Tibial nerve (tissue), 4 donors: ENCODE measurements at regions not wholly inside any gene's neighbourhood (a gene's known extent, or its start where the extent isn't known, plus 50 kb on each side); places are given as distances from the start of the nearest gene placed in this dataset.
"Not testable (repeated sequence)": the region's sequence is repeated elsewhere in the genome, so short reads cannot be mapped to it uniquely, and the experiment has no call there.

Experiments used
- DNase-seq, 2 donors: peaks; one replicate each; pipeline ENCODE4 v3.0.0-alpha.2; 2019; ENCODE audit warnings: low spot score in 2 of 2
- H3K27ac ChIP-seq, 4 donors: fragments of 200-600 bp; sonication (generic) in 3 of 4; one replicate each; pipeline ENCODE4 v1.5.1; 2017 to 2019; ENCODE audit warnings: mild to moderate bottlenecking in 1 of 4
- H3K27me3 ChIP-seq, 2 donors: fragments of 200-600 bp; sonication (generic) in 1 of 2; one replicate each; pipeline versions ENCODE4 v1.5.1 to v1.6.0; 2017 to 2019
- H3K36me3 ChIP-seq, 3 donors: fragments of 200-600 bp; sonication (generic); one replicate each; pipeline ENCODE4 v1.5.1; 2018 to 2019
- H3K4me1 ChIP-seq, 4 donors: fragments of 200-600 bp; sonication (generic) in 3 of 4; one replicate each; pipeline ENCODE4 v1.5.1; 2017 to 2019
- H3K4me3 ChIP-seq, 4 donors: fragments of 200-600 bp; sonication (generic) in 3 of 4; one replicate each; pipeline ENCODE4 v1.5.1; 2017 to 2019; ENCODE audit warnings: mild to moderate bottlenecking in 1 of 4, moderate library complexity in 1 of 4
- H3K9me3 ChIP-seq, 4 donors: fragments of 200-600 bp; sonication (generic) in 3 of 4; one replicate each; pipeline ENCODE4 v1.5.1; 2017 to 2019
- EP300 ChIP-seq, 2 donors: sonication (generic); formaldehyde crosslinking; IDR thresholded peaks; one replicate each; pipeline ENCODE4 v1.6.1; 2017; ENCODE audit warnings: antibody characterized with exemption in 2 of 2, mild to moderate bottlenecking in 1 of 2
- POLR2A ChIP-seq, 2 donors: fragments of 450-650 bp; IDR thresholded peaks; one replicate each; pipeline ENCODE4 v1.6.1; 2017; ENCODE audit warnings: antibody characterized with exemption in 2 of 2, mild to moderate bottlenecking in 2 of 2, moderate library complexity in 2 of 2
- WGBS, 2 donors: methylation state at CpG; one replicate each; pipeline ENCODE4 v1.1.5; 2018; 5-methylcytosine and 5-hydroxymethylcytosine counted together
- TF ChIP-seq, protein P1 (sequence below), 5 experiments: fragments of 200-600 bp in 3 of 5; fragments of 450-650 bp in 2 of 5; sonication (generic) in 3 of 5; IDR thresholded peaks; one replicate each; pipeline ENCODE4 v1.5.1; 2016 to 2019; ENCODE audit warnings: antibody characterized with exemption in 5 of 5, mild to moderate bottlenecking in 3 of 5, moderate library complexity in 2 of 5

- no peaks in the 10 kb centered on the region for H3K36me3 ChIP-seq
- TF ChIP-seq POLR2A (IDR thresholded peaks at IDR 0.05) = no peak
- no peak for TF ChIP-seq EP300 (IDR thresholded peaks at IDR 0.05)
- TF ChIP-seq, protein P1, sequence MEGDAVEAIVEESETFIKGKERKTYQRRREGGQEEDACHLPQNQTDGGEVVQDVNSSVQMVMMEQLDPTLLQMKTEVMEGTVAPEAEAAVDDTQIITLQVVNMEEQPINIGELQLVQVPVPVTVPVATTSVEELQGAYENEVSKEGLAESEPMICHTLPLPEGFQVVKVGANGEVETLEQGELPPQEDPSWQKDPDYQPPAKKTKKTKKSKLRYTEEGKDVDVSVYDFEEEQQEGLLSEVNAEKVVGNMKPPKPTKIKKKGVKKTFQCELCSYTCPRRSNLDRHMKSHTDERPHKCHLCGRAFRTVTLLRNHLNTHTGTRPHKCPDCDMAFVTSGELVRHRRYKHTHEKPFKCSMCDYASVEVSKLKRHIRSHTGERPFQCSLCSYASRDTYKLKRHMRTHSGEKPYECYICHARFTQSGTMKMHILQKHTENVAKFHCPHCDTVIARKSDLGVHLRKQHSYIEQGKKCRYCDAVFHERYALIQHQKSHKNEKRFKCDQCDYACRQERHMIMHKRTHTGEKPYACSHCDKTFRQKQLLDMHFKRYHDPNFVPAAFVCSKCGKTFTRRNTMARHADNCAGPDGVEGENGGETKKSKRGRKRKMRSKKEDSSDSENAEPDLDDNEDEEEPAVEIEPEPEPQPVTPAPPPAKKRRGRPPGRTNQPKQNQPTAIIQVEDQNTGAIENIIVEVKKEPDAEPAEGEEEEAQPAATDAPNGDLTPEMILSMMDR (IDR thresholded peaks at IDR 0.05) = no peak
- 83 to 88% methylated on average over 3 of the region's 3 CpGs for WGBS, 2 donors
Observed at GRCh38 chr18:43341014-43341413, 63.7 kb upstream of the SYT4 start.

DNA sequence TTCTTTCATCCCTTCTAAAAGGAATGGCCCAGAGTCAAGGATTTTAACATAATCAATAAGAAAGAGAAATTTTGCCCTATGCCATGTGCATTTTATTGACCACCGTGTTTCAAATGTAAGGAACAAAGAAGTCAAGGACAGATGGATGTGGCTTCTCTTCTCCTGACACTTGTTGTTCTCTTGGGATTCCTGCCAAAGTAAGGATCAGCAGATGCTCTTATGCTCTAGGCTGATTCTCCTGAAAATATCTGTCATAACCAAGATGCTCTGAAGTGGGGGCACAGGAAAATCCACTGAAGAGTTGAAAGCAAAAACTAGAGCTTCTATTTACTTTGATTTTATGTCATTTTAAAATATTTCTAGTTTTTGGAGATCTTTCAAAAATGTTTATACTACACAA lies 72.9 kb upstream of the SYT4 start:
- WGBS, 2 donors = 94 to 97% methylated on average over 1 of the region's 1 CpG
- H3K27ac ChIP-seq = no peak overlapping the region
- no peak for DNase-seq
- no peak overlapping the region for H3K4me3 ChIP-seq
- H3K4me1 ChIP-seq = no peaks in the 10 kb centered on the region
- TF ChIP-seq EP300 (IDR thresholded peaks at IDR 0.05) (no peak), POLR2A (IDR thresholded peaks at IDR 0.05) (no peak)
- TF ChIP-seq, protein P1 (IDR thresholded peaks at IDR 0.05) = no peak
- H3K27me3 ChIP-seq = no peaks in the 10 kb centered on the region
- H3K36me3 ChIP-seq = no peaks in the 10 kb centered on the region
- no peaks in the 10 kb centered on the region for H3K9me3 ChIP-seq

More at GRCh38 chr18:43341014-43341413, 63.7 kb upstream of the SYT4 start:
- no peak for DNase-seq
- Histone ChIP-seq H3K4me3 (no peak overlapping the region), H3K27me3 (no peaks in the 10 kb centered on the region), H3K4me1 (no peaks in the 10 kb centered on the region), H3K27ac (no peak overlapping the region), H3K9me3 (no peaks in the 10 kb centered on the region)

- Histone ChIP-seq H3K4me3 (no peak overlapping the region), H3K9me3 (no peaks in the 10 kb centered on the region), H3K27ac (no peak overlapping the region), H3K4me1 (no peaks in the 10 kb centered on the region), H3K36me3 (no peaks in the 10 kb centered on the region), H3K27me3 (no peaks in the 10 kb centered on the region)
- no peak for DNase-seq
- TF ChIP-seq EP300 (IDR thresholded peaks at IDR 0.05) = no peak
- no peak for TF ChIP-seq POLR2A (IDR thresholded peaks at IDR 0.05)
- TF ChIP-seq, protein P1 (IDR thresholded peaks at IDR 0.05) = no peak
Observed at GRCh38 chr18:43364535-43364934, 87.2 kb upstream of the SYT4 start.

GRCh38 chr18:43367895-43368294 lies 90.6 kb upstream of the SYT4 start:
- Histone ChIP-seq H3K4me3 (no peak overlapping the region), H3K27ac (no peak overlapping the region), H3K4me1 (no peaks in the 10 kb centered on the region), H3K27me3 (no peaks in the 10 kb centered on the region), H3K9me3 (no peaks in the 10 kb centered on the region), H3K36me3 (no peaks in the 10 kb centered on the region)
- 81% methylated on average over 2 of the region's 2 CpGs for WGBS, 2 donors
- no peak for DNase-seq
- TF ChIP-seq POLR2A (IDR thresholded peaks at IDR 0.05) (no peak), EP300 (IDR thresholded peaks at IDR 0.05) (no peak)
- TF ChIP-seq, protein P1 (IDR thresholded peaks at IDR 0.05) = no peak

- not testable (repeated sequence) for H3K4me1 ChIP-seq, H3K9me3 ChIP-seq, H3K4me3 ChIP-seq, H3K36me3 ChIP-seq, H3K27me3 ChIP-seq, H3K27ac ChIP-seq, DNase-seq
- 95% methylated on average over 5 of the region's 5 CpGs for WGBS, 2 donors
Observed at GRCh38 chr18:43369311-43369710, 92.0 kb upstream of the SYT4 start.

DNA sequence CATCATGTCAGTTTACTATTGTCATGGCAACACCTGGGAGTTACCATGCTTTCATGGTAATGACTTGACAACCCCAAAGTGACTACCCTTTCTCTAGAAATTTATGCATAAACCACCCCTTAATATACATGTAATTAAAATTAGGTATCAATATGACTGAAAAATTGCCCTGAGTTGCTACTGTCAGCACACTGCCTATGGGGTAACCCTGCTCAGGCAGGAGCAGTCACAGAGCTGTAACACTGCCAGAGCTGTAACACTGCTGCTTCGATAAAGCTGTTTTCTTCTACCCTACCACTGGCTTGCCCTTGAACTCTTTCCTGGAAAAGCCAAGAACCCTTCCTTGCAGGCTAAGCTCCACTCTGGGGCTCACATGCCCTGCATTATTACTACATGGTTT lies 95.5 kb upstream of the SYT4 start:
- Histone ChIP-seq H3K27ac (no peak overlapping the region), H3K36me3 (no peaks in the 10 kb centered on the region), H3K4me3 (no peak overlapping the region), H3K4me1 (no peaks in the 10 kb centered on the region), H3K9me3 (no peaks in the 10 kb centered on the region), H3K27me3 (no peaks in the 10 kb centered on the region)
- no peak for DNase-seq
- TF ChIP-seq EP300 (IDR thresholded peaks at IDR 0.05) = no peak
- TF ChIP-seq, protein P1 (IDR thresholded peaks at IDR 0.05) = no peak
- no peak for TF ChIP-seq POLR2A (IDR thresholded peaks at IDR 0.05)
- 65 to 86% methylated on average over 1 of the region's 1 CpG for whole genome bisulfite sequencing, 2 donors
